H1 (cell line): ENCODE measurements at regions not wholly inside any gene's neighbourhood (a gene's known extent, or its start where the extent isn't known, plus 50 kb on each side); places are given as distances from the start of the nearest gene placed in this dataset.

Experiments
- CTCF ChIA-PET: fragments of 300-600 bp; sonication (Branson Sonifier 250); formaldehyde crosslinking; loops from one replicate; lab custom pipeline; 2021; ENCODE audit not compliant: partially characterized antibody; lab: Charles Lee
- POLR2A ChIA-PET: fragments of 300-600 bp; sonication (Branson Sonifier 250); formaldehyde crosslinking; loops from one replicate; lab custom pipeline; 2021; ENCODE audit warnings: inconsistent platforms; ENCODE audit not compliant: partially characterized antibody; lab: Charles Lee
- DNase-seq, 2 experiments: peaks; one replicate each; pipeline versions ENCODE4 v3.0.0 to v3.0.0-alpha.2; 2010 to 2022; ENCODE audit warnings: low spot score in 2 of 2, low read depth in 1 of 2, mixed read lengths in 1 of 2
- FAIRE-seq: peaks from 2 replicates; lab custom pipeline; 2011; peaks lifted over from hg19 to GRCh38; lab: Jason Lieb, UNC
- H2AFZ ChIP-seq: 2 replicates; pipeline ENCODE4 v1.8.1; 2012; ENCODE audit warnings: low read length, inconsistent platforms
- H2AK5ac ChIP-seq: 2 replicates; pipeline ENCODE4 v1.6.1; 2013; ENCODE audit warnings: low read depth, low read length
- H2BK120ac ChIP-seq: replicated peaks from 2 replicates; pipeline ENCODE3; 2013; ENCODE audit warnings: low read depth, low read length, inconsistent platforms
- H2BK12ac ChIP-seq: 2 replicates; pipeline ENCODE4 v1.6.1; 2013; ENCODE audit warnings: low read depth, low read length
- H2BK15ac ChIP-seq: 2 replicates; pipeline ENCODE4 v1.6.1; 2013; ENCODE audit warnings: low read length
- H2BK20ac ChIP-seq: 2 replicates; pipeline ENCODE4 v1.6.1; 2013; ENCODE audit warnings: low read length
- H2BK5ac ChIP-seq: 2 replicates; pipeline ENCODE4 v1.6.1; 2013; ENCODE audit warnings: low read depth, low read length
- H3K14ac ChIP-seq: 2 replicates; pipeline ENCODE4 v1.6.1; 2013; ENCODE audit warnings: inconsistent platforms; ENCODE audit not compliant: insufficient read length
- H3K18ac ChIP-seq: 2 replicates; pipeline ENCODE4 v1.6.1; 2013; ENCODE audit warnings: low read length; ENCODE audit errors: extremely low read depth
- H3K23ac ChIP-seq: 2 replicates; pipeline ENCODE4 v1.6.1; 2013; ENCODE audit warnings: inconsistent platforms; ENCODE audit not compliant: insufficient read length
- H3K23me2 ChIP-seq: 2 replicates; pipeline ENCODE4 v1.6.1; 2013; ENCODE audit warnings: low read depth, low read length
- H3K27ac ChIP-seq: 2 replicates; pipeline ENCODE4 v1.6.1; 2011; ENCODE audit warnings: low read depth, low read length, inconsistent platforms
- H3K27me3 ChIP-seq, 4 experiments: replicated peaks in 1 of 4; 1 replicate in 1 of 4; 2 replicates in 3 of 4; pipeline versions ENCODE4 v1.6.1 to v1.8.1; 2011 to 2013; ENCODE audit warnings: low read length in 3 of 4, mild to moderate bottlenecking in 3 of 4, inconsistent platforms in 2 of 4, mixed read lengths in 2 of 4, moderate library complexity in 1 of 4; ENCODE audit not compliant: control insufficient read depth in 3 of 4, insufficient read depth in 3 of 4; ENCODE audit errors: extremely low read depth in 1 of 4
- H3K36me3 ChIP-seq, 4 experiments: 2 replicates each; pipeline versions ENCODE4 v1.6.1 to v1.8.1; 2011 to 2013; ENCODE audit warnings: mild to moderate bottlenecking in 4 of 4, low read length in 3 of 4, moderate library complexity in 2 of 4, control low read depth in 1 of 4, inconsistent platforms in 1 of 4; ENCODE audit not compliant: insufficient read depth in 4 of 4, control insufficient read depth in 2 of 4
- H3K4ac ChIP-seq: replicated peaks from 2 replicates; pipeline ENCODE3; 2013; ENCODE audit warnings: low read length, low read depth, mixed read lengths, inconsistent platforms; ENCODE audit not compliant: insufficient read length
- H3K4me1 ChIP-seq, 4 experiments: replicated peaks in 1 of 4; 1 replicate in 1 of 4; 2 replicates in 3 of 4; pipeline versions ENCODE4 v1.6.1 to v1.8.1; 2011 to 2013; ENCODE audit warnings: low read length in 3 of 4, inconsistent platforms in 2 of 4, mixed read lengths in 1 of 4; ENCODE audit not compliant: insufficient read depth in 4 of 4, control insufficient read depth in 3 of 4
- H3K4me2 ChIP-seq, 2 experiments: 2 replicates each; pipeline versions ENCODE4 v1.6.1 to v1.8.1; 2011 to 2013; ENCODE audit warnings: low read depth in 2 of 2, low read length in 2 of 2, control low read depth in 1 of 2, inconsistent platforms in 1 of 2, mild to moderate bottlenecking in 1 of 2; ENCODE audit not compliant: insufficient read depth in 1 of 2
- H3K4me3 ChIP-seq, 4 experiments: fragments of 200-600, 300-600 bp in 1 of 4; sonication (generic), shearing (Covaris generic), sonication (Bioruptor Twin) in 1 of 4; 2 replicates each; pipeline versions ENCODE4 v1.5.1 to v1.8.1; 2011 to 2016; ENCODE audit warnings: low read length in 4 of 4, low read depth in 3 of 4, control low read depth in 2 of 4, inconsistent platforms in 2 of 4, mild to moderate bottlenecking in 2 of 4, mixed read lengths in 1 of 4, moderate library complexity in 1 of 4; ENCODE audit not compliant: insufficient read depth in 2 of 4; ENCODE audit errors: extremely low read depth in 1 of 4
- H3K56ac ChIP-seq: replicated peaks from 2 replicates; pipeline ENCODE3; 2013; ENCODE audit warnings: low read depth, mild to moderate bottlenecking, mixed read lengths, low read length, inconsistent platforms; ENCODE audit not compliant: insufficient read length
- H3K79me1 ChIP-seq: 2 replicates; pipeline ENCODE4 v1.6.1; 2013; ENCODE audit warnings: low read depth, low read length, control low read depth
- H3K79me2 ChIP-seq, 2 experiments: 2 replicates each; pipeline versions ENCODE4 v1.6.1 to v1.8.1; 2012 to 2013; ENCODE audit warnings: low read length in 2 of 2, mild to moderate bottlenecking in 2 of 2, inconsistent platforms in 1 of 2; ENCODE audit not compliant: insufficient read depth in 2 of 2, control insufficient read depth in 1 of 2
- H3K9ac ChIP-seq, 4 experiments: replicated peaks in 1 of 4; 1 replicate in 1 of 4; 2 replicates in 3 of 4; pipeline versions ENCODE4 v1.6.1 to v1.8.1; 2011 to 2013; ENCODE audit warnings: low read depth in 3 of 4, low read length in 3 of 4, control low read depth in 2 of 4, mild to moderate bottlenecking in 2 of 4, moderate library complexity in 2 of 4, inconsistent platforms in 1 of 4; ENCODE audit errors: extremely low read depth in 1 of 4
- H3K9me3 ChIP-seq, 2 experiments: 2 replicates each; pipeline versions ENCODE4 v1.6.1 to v1.8.1; 2012 to 2013; ENCODE audit warnings: mild to moderate bottlenecking in 2 of 2, moderate library complexity in 2 of 2, control low read depth in 1 of 2, inconsistent platforms in 1 of 2, low read depth in 1 of 2, low read length in 1 of 2, mixed read lengths in 1 of 2; ENCODE audit not compliant: insufficient read depth in 2 of 2
- H4K20me1 ChIP-seq, 2 experiments: replicated peaks in 1 of 2; 2 replicates each; pipeline versions ENCODE3 to v1.8.1; 2011 to 2013; ENCODE audit warnings: inconsistent platforms in 2 of 2, low read length in 2 of 2, mild to moderate bottlenecking in 1 of 2; ENCODE audit not compliant: insufficient read depth in 2 of 2, control insufficient read depth in 1 of 2
- H4K5ac ChIP-seq: 2 replicates; pipeline ENCODE4 v1.6.1; 2013; ENCODE audit warnings: low read length, low read depth, mixed read lengths, inconsistent platforms; ENCODE audit not compliant: insufficient read length
- H4K8ac ChIP-seq: 2 replicates; pipeline ENCODE4 v1.8.0; 2013; ENCODE audit warnings: mild to moderate bottlenecking, moderate library complexity, low read length, inconsistent platforms; ENCODE audit not compliant: insufficient read depth; ENCODE audit errors: extremely low read depth
- H4K91ac ChIP-seq: replicated peaks from 2 replicates; pipeline ENCODE3; 2013; ENCODE audit warnings: low read length, mixed read lengths, inconsistent platforms; ENCODE audit not compliant: insufficient read length
- BRCA1 ChIP-seq: IDR thresholded peaks from 2 replicates; pipeline ENCODE4 v1.6.1; 2012; ENCODE audit warnings: low read depth, low read length, improper control_type of control experiment
- CTBP2 ChIP-seq: IDR thresholded peaks from 2 replicates; pipeline ENCODE4 v1.7.0; 2011; ENCODE audit warnings: borderline replicate concordance, mild to moderate bottlenecking, moderate library complexity, mixed read lengths, low read length; ENCODE audit not compliant: insufficient read depth, insufficient read length
- JUND ChIP-seq: IDR thresholded peaks from 2 replicates; pipeline ENCODE4 v1.6.1; 2011; ENCODE audit warnings: mild to moderate bottlenecking, improper control_type of control experiment, low read length
- KDM1A ChIP-seq: fragments of 200-600, 300-600 bp; sonication (generic); IDR thresholded peaks from 2 replicates; pipeline ENCODE4 v1.7.1; 2016; ENCODE audit warnings: mild to moderate bottlenecking, low read length, borderline replicate concordance
- MAX ChIP-seq: IDR thresholded peaks from 2 replicates; pipeline ENCODE4 v1.6.1; 2012; ENCODE audit warnings: inconsistent platforms
- POLR2A ChIP-seq, 2 experiments: IDR thresholded peaks; 1 replicate in 1 of 2; 2 replicates in 1 of 2; pipeline ENCODE4 v1.6.1; 2011; ENCODE audit warnings: low read depth in 2 of 2, low read length in 2 of 2, mild to moderate bottlenecking in 2 of 2; ENCODE audit errors: control extremely low read depth in 1 of 2
- POLR2AphosphoS5 ChIP-seq: IDR thresholded peaks from 2 replicates; pipeline ENCODE4 v1.6.1; 2011; ENCODE audit warnings: low read depth, low read length
- SIRT6 ChIP-seq: IDR thresholded peaks from one replicate; pipeline ENCODE4 v1.7.1; 2012; ENCODE audit warnings: low read length, inconsistent platforms
- SP2 ChIP-seq: IDR thresholded peaks from 2 replicates; pipeline ENCODE4 v1.6.1; 2012; ENCODE audit warnings: mild to moderate bottlenecking, low read length, inconsistent platforms
- WGBS, 2 experiments: shearing (Covaris generic) in 1 of 2; methylation state at CpG; one replicate each; pipeline versions ENCODE4 v1.1.6 to v1.1.7; 2013 to 2015; ENCODE audit warnings: low lambda C conversion rate in 2 of 2, mixed read lengths in 2 of 2, inconsistent platforms in 1 of 2, low coverage in 1 of 2, missing lambda C conversion rate in 1 of 2; ENCODE audit not compliant: insufficient replicate concordance in 2 of 2, insufficient coverage in 1 of 2, insufficient read length in 1 of 2; ENCODE audit errors: extremely low coverage in 1 of 2, missing lambda C conversion rate in 1 of 2; 5-methylcytosine and 5-hydroxymethylcytosine counted together

GRCh38 chr10:71008150-71008549, 119.8 kb upstream of the PCBD1 start:
- H2BK5ac ChIP-seq, result no peak overlapping the region
- H3K14ac ChIP-seq, result no peak overlapping the region
- no peak overlapping the region for H3K4me3 ChIP-seq
- no peak overlapping the region for H3K56ac ChIP-seq
- H4K8ac ChIP-seq, result no peak overlapping the region
- no peak overlapping the region for H4K5ac ChIP-seq
- TF ChIP-seq KDM1A (no peak), POLR2AphosphoS5 (no peak), CTBP2 (no peak), POLR2A (IDR thresholded peaks at IDR 0.05; ENCODE audit: control extremely low read depth in 1 of 2, low read depth in 2 of 2, low read length in 2 of 2) (no peak), JUND (no peak), SP2 (no peak), MAX (no peak), SIRT6 (no peak), BRCA1 (no peak)
- ChIA-PET CTCF (interaction anchor here (0.8 to 3.9 kb wide), 5 partner anchors 28 to 201 kb away, joined by 3 to 22 read pairs (median 3); no protein-coding TSS in a partner anchor), POLR2A (no interaction called here)
- H3K9me3 ChIP-seq, result no peaks in the 10 kb centered on the region
- H2BK120ac ChIP-seq, result no peak overlapping the region
- H2BK20ac ChIP-seq, result no peak overlapping the region
- H3K79me1 ChIP-seq, result no peaks in the 10 kb centered on the region
- no peak overlapping the region for H2AK5ac ChIP-seq
- no peaks in the 10 kb centered on the region for H3K36me3 ChIP-seq
- H3K4me2 ChIP-seq, result no peak overlapping the region
- FAIRE-seq (no peak), DNase-seq (no peak)
- H3K27ac ChIP-seq, result no peak overlapping the region
- no peak overlapping the region for H2BK15ac ChIP-seq
- H3K4ac ChIP-seq, result no peak overlapping the region
- H3K9ac ChIP-seq, result no peak overlapping the region
- H4K91ac ChIP-seq, result no peak overlapping the region
- H3K18ac ChIP-seq, result no peak overlapping the region
- H3K79me2 ChIP-seq, result no peaks in the 10 kb centered on the region
- no peak overlapping the region for H3K23ac ChIP-seq
- WGBS, 2 experiments, result 89% methylated on average over 11 of the region's 11 CpGs; no CpG with 5 or more reads in 1 of the 2 experiments
- no peaks in the 10 kb centered on the region for H4K20me1 ChIP-seq
- peaks cover 0 to 11% (median 5%) of the 10 kb centered on the region in 4 experiments; a peak in 6 of 7 replicates for H3K4me1 ChIP-seq
- H3K23me2 ChIP-seq, result peaks cover 2% of the 10 kb centered on the region; the same call in 1 of the 2 replicates
- H3K27me3 ChIP-seq, result no peaks in the 10 kb centered on the region; a peak in 1 of 7 replicates
- H2BK12ac ChIP-seq, result no peak overlapping the region
- no peak overlapping the region for H2AFZ ChIP-seq
